Colonic mucosa (tissue), 4 donors: ENCODE measurements at regions not wholly inside any gene's neighbourhood (a gene's known extent, or its start where the extent isn't known, plus 50 kb on each side); places are given as distances from the start of the nearest gene placed in this dataset.
"Not testable (repeated sequence)": the region's sequence is repeated elsewhere in the genome, so short reads cannot be mapped to it uniquely, and the experiment has no call there.

Experiments used
- DNase-seq: peaks from one replicate; pipeline ENCODE4 v3.0.0-alpha.2; 2020
- H3K27ac ChIP-seq: fragments of 200-600 bp; one replicate; pipeline ENCODE4 v1.8.0; 2021
- H3K27me3 ChIP-seq: fragments of 200-600 bp; one replicate; pipeline ENCODE4 v1.8.0; 2021
- H3K36me3 ChIP-seq: fragments of 200-600 bp; one replicate; pipeline ENCODE4 v1.8.0; 2021
- H3K4me1 ChIP-seq: fragments of 200-600 bp; one replicate; pipeline ENCODE4 v1.8.0; 2021; ENCODE audit warnings: mild to moderate bottlenecking
- H3K4me3 ChIP-seq: fragments of 200-600 bp; one replicate; pipeline ENCODE4 v1.8.0; 2021
- H3K9ac ChIP-seq, 2 donors: one replicate each; pipeline ENCODE4 v1.7.0; 2013; ENCODE audit warnings: control low read depth in 2 of 2, low read depth in 2 of 2, low read length in 2 of 2
- H3K9me3 ChIP-seq: fragments of 200-600 bp; one replicate; pipeline ENCODE4 v1.8.0; 2021
- intact Hi-C: fragments of 100-400 bp; cut with DNase I; formaldehyde crosslinking; loops from one replicate; pipeline ENCODE4 v1.14.1; 2022
- TF ChIP-seq, protein P1 (sequence below): fragments of 200-600 bp; IDR thresholded peaks from one replicate; pipeline ENCODE4 v1.8.0; 2022; ENCODE audit warnings: antibody characterized with exemption, mild to moderate bottlenecking
- donor health status: healthy.
- donor health status: DM: no; HTN: no; CAD: no.
- donor health status: DM: no; HTN: no; CAD: no.

DNA sequence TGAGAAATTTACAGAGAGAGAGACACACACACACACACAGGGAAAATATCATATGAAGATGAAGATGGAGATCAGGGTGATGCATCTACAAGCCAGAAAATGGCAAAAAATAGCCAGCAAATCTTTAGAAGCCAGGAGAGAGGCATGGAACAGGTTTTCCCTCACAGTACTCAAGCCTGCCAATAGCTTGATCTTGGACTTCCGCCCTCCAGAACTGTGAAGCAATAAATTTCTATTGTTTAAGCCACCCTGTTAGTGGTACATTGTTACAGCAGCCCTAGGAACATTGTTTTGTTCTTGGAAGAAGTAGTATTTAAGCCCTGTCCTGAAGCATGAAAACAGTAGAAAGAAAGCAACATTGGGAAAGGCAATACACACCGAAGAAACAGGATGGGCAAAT is 292.0 kb upstream of the LRP1B start:
- DNase-seq, result peak; percentile 40
- H3K27me3 ChIP-seq, result no peaks in the 10 kb centered on the region
- H3K4me3 ChIP-seq, result no peak overlapping the region
- H3K36me3 ChIP-seq, result no peaks in the 10 kb centered on the region
- peaks cover 4% of the 10 kb centered on the region for H3K4me1 ChIP-seq
- H3K9me3 ChIP-seq, result no peaks in the 10 kb centered on the region
- TF ChIP-seq, protein P1, sequence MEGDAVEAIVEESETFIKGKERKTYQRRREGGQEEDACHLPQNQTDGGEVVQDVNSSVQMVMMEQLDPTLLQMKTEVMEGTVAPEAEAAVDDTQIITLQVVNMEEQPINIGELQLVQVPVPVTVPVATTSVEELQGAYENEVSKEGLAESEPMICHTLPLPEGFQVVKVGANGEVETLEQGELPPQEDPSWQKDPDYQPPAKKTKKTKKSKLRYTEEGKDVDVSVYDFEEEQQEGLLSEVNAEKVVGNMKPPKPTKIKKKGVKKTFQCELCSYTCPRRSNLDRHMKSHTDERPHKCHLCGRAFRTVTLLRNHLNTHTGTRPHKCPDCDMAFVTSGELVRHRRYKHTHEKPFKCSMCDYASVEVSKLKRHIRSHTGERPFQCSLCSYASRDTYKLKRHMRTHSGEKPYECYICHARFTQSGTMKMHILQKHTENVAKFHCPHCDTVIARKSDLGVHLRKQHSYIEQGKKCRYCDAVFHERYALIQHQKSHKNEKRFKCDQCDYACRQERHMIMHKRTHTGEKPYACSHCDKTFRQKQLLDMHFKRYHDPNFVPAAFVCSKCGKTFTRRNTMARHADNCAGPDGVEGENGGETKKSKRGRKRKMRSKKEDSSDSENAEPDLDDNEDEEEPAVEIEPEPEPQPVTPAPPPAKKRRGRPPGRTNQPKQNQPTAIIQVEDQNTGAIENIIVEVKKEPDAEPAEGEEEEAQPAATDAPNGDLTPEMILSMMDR, result no peak
- H3K27ac ChIP-seq, result no peak overlapping the region
- H3K9ac ChIP-seq, result no peak overlapping the region
- intact Hi-C loops, result no loop called here

DNA sequence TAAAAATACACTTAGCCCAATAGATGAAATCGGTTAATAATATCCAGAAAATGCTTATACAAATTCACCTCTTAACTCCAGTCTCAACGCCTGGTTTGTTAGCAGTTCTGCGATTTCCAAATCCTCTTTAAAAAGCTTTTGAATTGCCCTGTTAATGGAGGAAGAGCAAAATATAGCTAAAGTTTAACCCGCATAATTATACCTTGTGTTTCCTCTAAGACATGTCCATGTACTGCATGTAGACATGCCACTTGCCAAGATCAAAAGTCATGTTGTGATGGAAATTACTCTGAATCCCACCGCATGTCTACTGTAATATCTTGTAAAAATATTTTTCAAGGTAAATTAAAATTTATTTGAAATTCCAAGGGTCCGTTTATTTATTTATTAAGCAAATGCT is 291.2 kb upstream of the LRP1B start:
- Histone ChIP-seq H3K27ac (no peak overlapping the region), H3K9ac (no peak overlapping the region), H3K36me3 (no peaks in the 10 kb centered on the region), H3K4me1 (peaks cover 4% of the 10 kb centered on the region), H3K27me3 (no peaks in the 10 kb centered on the region), H3K9me3 (no peaks in the 10 kb centered on the region), H3K4me3 (no peak overlapping the region)
- no peak for DNase-seq
- intact Hi-C loops, result no loop called here
- TF ChIP-seq, protein P1, result no peak

DNA sequence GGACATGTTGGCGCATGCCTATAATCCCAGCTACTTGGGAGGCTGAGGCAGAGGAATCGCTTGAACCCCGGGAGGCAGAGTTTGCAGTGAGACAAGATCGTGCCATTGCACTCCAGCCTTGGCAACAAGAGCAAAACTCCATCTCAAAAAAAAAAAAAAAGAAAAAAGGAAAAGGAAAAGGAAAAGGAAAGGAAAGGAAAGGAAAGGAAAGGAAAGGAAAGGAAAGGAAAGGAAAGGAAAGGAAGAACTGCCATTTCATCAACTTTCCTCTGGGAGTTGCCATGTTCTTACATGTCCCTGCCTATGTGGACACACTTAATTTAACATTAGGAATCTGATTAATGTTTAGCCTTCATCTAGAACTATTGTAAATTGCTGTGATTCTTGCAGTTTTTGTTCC is 287.9 kb upstream of the LRP1B start:
- H3K27ac ChIP-seq, intact Hi-C loops, H3K9me3 ChIP-seq, H3K9ac ChIP-seq, H3K27me3 ChIP-seq, DNase-seq, H3K4me3 ChIP-seq, H3K4me1 ChIP-seq, H3K36me3 ChIP-seq: not testable (repeated sequence)

DNA sequence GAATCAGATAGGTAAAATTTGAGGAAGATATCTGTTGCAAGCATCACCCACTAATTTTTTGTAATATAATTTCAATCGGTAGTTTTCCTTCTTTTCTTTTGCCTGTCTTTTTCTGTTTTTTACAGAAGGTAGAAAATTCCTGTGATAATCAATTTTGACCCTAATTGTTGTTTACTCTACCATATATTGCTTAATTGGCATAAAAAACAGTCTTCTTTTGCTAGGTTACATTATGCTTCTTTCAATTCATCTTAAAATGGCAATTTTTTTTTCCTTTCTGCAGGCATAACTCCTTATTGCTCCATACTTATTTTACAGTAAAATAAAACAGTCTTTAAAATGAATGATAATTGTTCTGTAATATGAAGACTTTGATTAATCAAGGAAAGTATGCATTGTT is 286.2 kb upstream of the LRP1B start:
- Histone ChIP-seq H3K4me3 (no peak overlapping the region), H3K9ac (no peak overlapping the region), H3K4me1 (peaks cover 4% of the 10 kb centered on the region), H3K36me3 (no peaks in the 10 kb centered on the region), H3K27ac (no peak overlapping the region), H3K27me3 (no peaks in the 10 kb centered on the region), H3K9me3 (no peaks in the 10 kb centered on the region)
- TF ChIP-seq, protein P1, result no peak
- intact Hi-C loops, result no loop called here
- DNase-seq, result no peak

DNA sequence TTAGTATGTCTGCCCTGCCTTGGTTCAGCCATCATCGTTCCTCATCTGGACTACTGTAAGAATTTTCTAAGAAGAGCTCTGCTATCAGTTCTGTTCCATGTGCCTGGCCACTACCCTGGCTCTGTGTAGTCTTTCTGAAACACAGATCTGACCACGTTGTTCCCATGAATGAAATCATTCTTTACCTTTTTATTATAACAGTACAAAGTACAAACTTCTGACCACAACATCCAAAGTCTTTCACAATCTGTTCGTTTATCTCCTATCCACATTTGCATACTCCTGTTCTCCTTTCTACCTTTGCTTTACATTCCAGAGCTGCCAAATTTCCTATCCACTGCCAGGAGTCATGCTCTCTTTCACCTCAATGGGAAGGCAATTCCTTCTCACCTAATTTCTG is 284.6 kb upstream of the LRP1B start:
- Histone ChIP-seq H3K4me3 (no peak overlapping the region), H3K36me3 (no peaks in the 10 kb centered on the region), H3K9ac (no peak overlapping the region), H3K4me1 (no peaks in the 10 kb centered on the region), H3K9me3 (no peaks in the 10 kb centered on the region), H3K27me3 (no peaks in the 10 kb centered on the region), H3K27ac (no peak overlapping the region)
- TF ChIP-seq, protein P1, result no peak
- no peak for DNase-seq
- intact Hi-C loops, result no loop called here

DNA sequence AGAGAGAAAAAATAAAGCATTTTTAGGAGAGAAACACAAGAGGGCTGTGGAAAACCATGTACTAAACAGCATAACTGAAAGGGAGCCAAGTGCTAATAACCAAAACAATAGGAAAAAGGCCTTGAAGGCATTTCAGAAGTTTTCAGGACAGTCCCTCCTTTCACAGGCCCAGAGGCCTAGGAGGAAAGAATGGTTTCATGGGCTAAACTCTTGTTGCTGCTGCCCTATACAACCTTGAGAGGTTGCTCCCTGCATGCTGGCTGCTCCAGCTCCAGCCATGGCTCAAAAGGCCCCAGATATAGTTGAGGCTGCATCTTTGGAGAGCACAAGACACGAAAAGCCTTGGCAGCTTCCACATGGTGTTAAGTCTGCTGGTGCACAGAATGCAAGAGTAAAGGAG is 267.4 kb upstream of the LRP1B start:
- Histone ChIP-seq H3K4me3 (no peak overlapping the region), H3K9me3 (no peaks in the 10 kb centered on the region), H3K36me3 (no peaks in the 10 kb centered on the region), H3K4me1 (no peaks in the 10 kb centered on the region), H3K27ac (no peak overlapping the region), H3K9ac (no peak overlapping the region), H3K27me3 (no peaks in the 10 kb centered on the region)
- DNase-seq, result no peak
- TF ChIP-seq, protein P1, result no peak
- intact Hi-C loops, result no loop called here
